Kidney (tissue), 13 donors: ENCODE measurements at regions not wholly inside any gene's neighbourhood (a gene's known extent, or its start where the extent isn't known, plus 50 kb on each side); places are given as distances from the start of the nearest gene placed in this dataset.

Source experiments
- DNase-seq, 5 donors: peaks; one replicate each; pipeline ENCODE4 v3.0.0-alpha.2; 2013 to 2020
- FAIRE-seq: peaks from 2 replicates; lab custom pipeline; 2012; peaks lifted over from hg19 to GRCh38; lab: Jason Lieb, UNC
- H3K27ac ChIP-seq, 2 donors: one replicate each; pipeline ENCODE4 v1.7.0; 2013; ENCODE audit warnings: low read depth in 2 of 2, low read length in 2 of 2, inconsistent platforms in 1 of 2
- H3K27me3 ChIP-seq: one replicate; pipeline ENCODE4 v1.7.1; 2013; ENCODE audit warnings: low read length, inconsistent platforms; ENCODE audit not compliant: control insufficient read depth, insufficient read depth
- H3K36me3 ChIP-seq, 3 donors: one replicate each; pipeline versions ENCODE4 v1.7.0 to v1.7.1; 2013; ENCODE audit warnings: low read length in 3 of 3, control low read depth in 1 of 3, inconsistent platforms in 1 of 3; ENCODE audit not compliant: insufficient read depth in 3 of 3, control insufficient read depth in 2 of 3
- H3K4me1 ChIP-seq, 3 donors: one replicate each; pipeline versions ENCODE4 v1.7.0 to v1.7.1; 2013; ENCODE audit warnings: low read length in 3 of 3, inconsistent platforms in 1 of 3, low read depth in 1 of 3; ENCODE audit not compliant: control insufficient read depth in 2 of 3, insufficient read depth in 2 of 3
- H3K4me3 ChIP-seq, 3 donors: one replicate each; pipeline versions ENCODE4 v1.7.0 to v1.8.1; 2013; ENCODE audit warnings: low read length in 3 of 3, control low read depth in 1 of 3, inconsistent platforms in 1 of 3
- H3K9ac ChIP-seq, 3 donors: one replicate each; pipeline versions ENCODE4 v1.7.0 to v1.7.1; 2013; ENCODE audit warnings: low read length in 3 of 3, control low read depth in 1 of 3, inconsistent platforms in 1 of 3
- H3K9me3 ChIP-seq, 3 donors: one replicate each; pipeline versions ENCODE4 v1.7.0 to v1.7.1; 2013; ENCODE audit warnings: low read length in 3 of 3, control low read depth in 1 of 3, inconsistent platforms in 1 of 3; ENCODE audit not compliant: control insufficient read depth in 2 of 3, insufficient read depth in 1 of 3
- CTCF ChIP-seq: IDR thresholded peaks from 3 replicates; pipeline ENCODE4 v1.5.1; 2012; ENCODE audit warnings: mild to moderate bottlenecking, moderate library complexity, borderline replicate concordance; ENCODE audit not compliant: insufficient read depth; ENCODE audit errors: extremely low read depth
- intact Hi-C: fragments of 100-400 bp; cut with DNase I; formaldehyde crosslinking; loops from one replicate; pipeline ENCODE4 v1.11.1; 2022
- donor health status: control.
- donor health status: control.
- donor health status: control.
- donor health status: control.
- donor health status: control.
- donor health status: DM: yes; HTN: yes; CAD: no.
- donor health status: Normal renal cell carcinoma (clear cell type).

GRCh38 chr13:80237646-80238045 lies 103.3 kb downstream of the SPRY2 start:
- no peak for TF ChIP-seq CTCF
- H3K9me3 ChIP-seq: no peaks in the 10 kb centered on the region
- FAIRE-seq (no peak), DNase-seq (no peak)
- no peak overlapping the region for H3K9ac ChIP-seq
- intact Hi-C loops: no loop called here
- no peaks in the 10 kb centered on the region for H3K27me3 ChIP-seq
- no peak overlapping the region for H3K4me3 ChIP-seq
- no peaks in the 10 kb centered on the region for H3K36me3 ChIP-seq
- no peak overlapping the region for H3K27ac ChIP-seq
- H3K4me1 ChIP-seq: no peaks in the 10 kb centered on the region

- peak in 1 of 5 donors; percentile 44 for DNase-seq
- FAIRE-seq: no peak
- no peak overlapping the region for H3K27ac ChIP-seq
These were observed 105.0 kb downstream of the SPRY2 start for GRCh38 chr13:80235967-80236302.

GRCh38 chr13:80235166-80235966 lies 105.6 kb downstream of the SPRY2 start:
- Histone ChIP-seq H3K27me3 (no peaks in the 10 kb centered on the region), H3K27ac (no peak overlapping the region), H3K9ac (no peak overlapping the region), H3K4me1 (no peaks in the 10 kb centered on the region), H3K9me3 (no peaks in the 10 kb centered on the region), H3K36me3 (no peaks in the 10 kb centered on the region), H3K4me3 (no peak overlapping the region)
- FAIRE-seq (no peak), DNase-seq (peak in 3 of 5 donors; percentile 15 to 71 (median 67))
- intact Hi-C loops: no loop called here
- TF ChIP-seq CTCF: no peak

More at GRCh38 chr13:80235967-80236302, 105.0 kb downstream of the SPRY2 start:
- Histone ChIP-seq H3K9me3 (no peaks in the 10 kb centered on the region), H3K4me3 (no peak overlapping the region), H3K27me3 (no peaks in the 10 kb centered on the region), H3K36me3 (no peaks in the 10 kb centered on the region), H3K4me1 (no peaks in the 10 kb centered on the region), H3K9ac (no peak overlapping the region)
- intact Hi-C loops: no loop called here
- no peak for TF ChIP-seq CTCF
